HepG2 (cell line): ENCODE measurements at regions not wholly inside any gene's neighbourhood (a gene's known extent, or its start where the extent isn't known, plus 50 kb on each side); places are given as distances from the start of the nearest gene placed in this dataset.

Experiments used
- ATAC-seq: fragments of 200-7000 bp; cut with Tn5 transposase; 3 replicates; pipeline ENCODE4 v1.9.1; 2020; ENCODE audit warnings: mild to moderate bottlenecking, moderate library complexity
- BruUV-seq: library from RNA; stranded (reverse); fragments of 400-500 nt; replicated peaks from 2 replicates; lab custom pipeline; 2021; lab: Mats Ljungman, UMichigan
- CTCF ChIA-PET: fragments of 300-600 bp; formaldehyde crosslinking; extraction: SDS; loops from one replicate; lab custom pipeline; 2021; ENCODE audit warnings: low total read pairs, inconsistent platforms, low intra/inter-chr PET ratio; lab: Yijun Ruan, JAX
- POLR2A ChIA-PET: fragments of 350-600 bp; sonication (Branson Sonifier 250); formaldehyde crosslinking; loops from one replicate; lab custom pipeline; 2020; ENCODE audit warnings: antibody characterized with exemption, inconsistent platforms; lab: Yijun Ruan, JAX
- DNase-seq: peaks from one replicate; pipeline ENCODE4 v3.0.0-alpha.2; 2015; ENCODE audit warnings: low spot score
- FAIRE-seq: peaks from 3 replicates; lab custom pipeline; 2011; peaks lifted over from hg19 to GRCh38; lab: Jason Lieb, UNC
- H2AFZ ChIP-seq: one replicate; pipeline ENCODE4 v1.6.1; 2011; ENCODE audit warnings: low read length, inconsistent platforms
- H3K27ac ChIP-seq: fragments of 300-600 bp; 3 replicates; pipeline ENCODE4 v1.8.0; 2011; ENCODE audit warnings: mixed run types, mild to moderate bottlenecking, mixed read lengths, low read length, inconsistent platforms; ENCODE audit not compliant: insufficient read depth; ENCODE audit errors: extremely low read length
- H3K27me3 ChIP-seq, 2 experiments: fragments of 200-600 bp in 1 of 2; 2 replicates in 1 of 2; 3 replicates in 1 of 2; pipeline versions ENCODE4 v1.6.0 to v1.8.0; 2011; ENCODE audit warnings: low read length in 2 of 2, mild to moderate bottlenecking in 2 of 2, moderate library complexity in 2 of 2, inconsistent platforms in 1 of 2; ENCODE audit not compliant: insufficient read depth in 2 of 2, control insufficient read depth in 1 of 2
- H3K36me3 ChIP-seq, 2 experiments: fragments of 200-600 bp in 1 of 2; replicated peaks in 1 of 2; 2 replicates in 1 of 2; 3 replicates in 1 of 2; pipeline versions ENCODE4 v1.5.1 to v1.8.0; 2011; ENCODE audit warnings: low read length in 2 of 2, inconsistent platforms in 1 of 2; ENCODE audit not compliant: insufficient read depth in 2 of 2, control insufficient read depth in 1 of 2
- H3K4me1 ChIP-seq: 2 replicates; pipeline ENCODE4 v1.5.1; 2012; ENCODE audit warnings: low read length, inconsistent platforms; ENCODE audit not compliant: insufficient read depth
- H3K4me2 ChIP-seq: 2 replicates; pipeline ENCODE4 v1.6.0; 2011; ENCODE audit warnings: low read depth, low read length, inconsistent platforms
- H3K4me3 ChIP-seq, 3 experiments: fragments of 200-600 bp in 1 of 3; sonication (generic), shearing (Covaris generic) in 1 of 3; replicated peaks in 1 of 3; 2 replicates each; pipeline ENCODE4 v1.5.1; 2011 to 2016; ENCODE audit warnings: low read length in 3 of 3, inconsistent platforms in 2 of 3, low read depth in 2 of 3, mild to moderate bottlenecking in 2 of 3, control low read depth in 1 of 3, mixed read lengths in 1 of 3; ENCODE audit not compliant: insufficient read depth in 1 of 3
- H3K79me2 ChIP-seq: one replicate; pipeline ENCODE4 v1.6.1; 2011; ENCODE audit warnings: low read length, inconsistent platforms; ENCODE audit not compliant: insufficient read depth
- H3K9ac ChIP-seq: 2 replicates; pipeline ENCODE4 v1.6.0; 2011; ENCODE audit warnings: mild to moderate bottlenecking, low read depth, low read length, inconsistent platforms; ENCODE audit not compliant: insufficient read depth
- H3K9me3 ChIP-seq: 2 replicates; pipeline ENCODE4 v1.5.1; 2012; ENCODE audit warnings: mild to moderate bottlenecking, low read length
- H4K20me1 ChIP-seq: 2 replicates; pipeline ENCODE4 v1.6.0; 2011; ENCODE audit warnings: inconsistent platforms, mild to moderate bottlenecking, low read length, moderate library complexity; ENCODE audit not compliant: insufficient read depth
- ADNP ChIP-seq: sonication (generic); formaldehyde crosslinking; IDR thresholded peaks from 2 replicates; pipeline ENCODE4 v1.4.0; 2020; ENCODE audit warnings: missing genetic modification reagents
- ELK4 ChIP-seq: sonication (generic); formaldehyde crosslinking; IDR thresholded peaks from 2 replicates; pipeline ENCODE4 v1.9.0; 2021; ENCODE audit warnings: missing genetic modification reagents, borderline replicate concordance
- GMEB1 ChIP-seq: sonication (generic); formaldehyde crosslinking; IDR thresholded peaks from 2 replicates; pipeline ENCODE4 v1.5.1; 2020; ENCODE audit warnings: missing genetic modification reagents, mild to moderate bottlenecking, borderline replicate concordance
- HHEX ChIP-seq: IDR thresholded peaks from 2 replicates; pipeline ENCODE4 v1.6.1; 2016; ENCODE audit warnings: control low read depth
- KLF16 ChIP-seq, 2 experiments: sonication (generic) in 1 of 2; formaldehyde crosslinking in 1 of 2; IDR thresholded peaks; 2 replicates each; pipeline versions ENCODE4 v1.6.1 to v1.8.0; 2016 to 2023; ENCODE audit warnings: missing genetic modification reagents in 2 of 2, missing compliant biosample characterization in 1 of 2
- KLF9 ChIP-seq: IDR thresholded peaks from 2 replicates; pipeline ENCODE4 v1.6.1; 2016; ENCODE audit warnings: low read depth
- NFYB ChIP-seq: sonication (generic); formaldehyde crosslinking; IDR thresholded peaks from 2 replicates; pipeline ENCODE4 v1.4.0; 2020; ENCODE audit warnings: missing genetic modification reagents
- POLR2A ChIP-seq, 2 experiments: IDR thresholded peaks; 2 replicates each; pipeline ENCODE4 v1.6.1; 2011; ENCODE audit warnings: low read depth in 2 of 2, low read length in 2 of 2, mild to moderate bottlenecking in 1 of 2, moderate library complexity in 1 of 2; ENCODE audit not compliant: insufficient read depth in 1 of 2
- TBL1XR1 ChIP-seq: fragments of 150-350 bp; IDR thresholded peaks from 2 replicates; pipeline ENCODE4 v1.6.1; 2014; ENCODE audit warnings: borderline replicate concordance, low read length; ENCODE audit not compliant: partially characterized antibody
- ZBED4 ChIP-seq: sonication (generic); formaldehyde crosslinking; IDR thresholded peaks from 2 replicates; pipeline ENCODE4 v1.4.0; 2020; ENCODE audit warnings: missing genetic modification reagents, borderline replicate concordance
- ZNF18 ChIP-seq: sonication (generic); formaldehyde crosslinking; IDR thresholded peaks from 2 replicates; pipeline ENCODE4 v1.8.0; 2022; ENCODE audit warnings: mild to moderate bottlenecking, missing genetic modification reagents; ENCODE audit not compliant: insufficient replicate concordance
- ZNF280B ChIP-seq: sonication (generic); formaldehyde crosslinking; IDR thresholded peaks from 2 replicates; pipeline ENCODE4 v1.5.0; 2020; ENCODE audit warnings: missing genetic modification reagents, mild to moderate bottlenecking, borderline replicate concordance
- ZNF460 ChIP-seq: sonication (generic); formaldehyde crosslinking; IDR thresholded peaks from 2 replicates; pipeline ENCODE4 v1.5.1; 2020; ENCODE audit warnings: missing genetic modification reagents, mild to moderate bottlenecking, borderline replicate concordance
- WGBS: methylation state at CpG from one replicate; pipeline ENCODE4 v1.1.6; 2017; ENCODE audit warnings: low lambda C conversion rate; 5-methylcytosine and 5-hydroxymethylcytosine counted together
- in situ Hi-C: cut with HindIII; loops from 2 replicates; pipeline ENCODE4 v1.10.0; 2017; ENCODE audit warnings: low pct_unique_long_range_greater_than_20kb; ENCODE audit not compliant: extremely low pct_ligation_motif_present
- intact Hi-C: fragments of 100-400 bp; cut with micrococcal nuclease; formaldehyde crosslinking; loops from one replicate; pipeline ENCODE4 v1.10.0; 2022; ENCODE audit not compliant: unreplicated experiment

- FAIRE-seq (no peak), ATAC-seq (no peak), DNase-seq (no peak)
- no peaks in the 10 kb centered on the region for H3K27me3 ChIP-seq
- H4K20me1 ChIP-seq: no peaks in the 10 kb centered on the region
- in situ Hi-C loops (no loop called here), intact Hi-C loops (no loop called here)
- H3K4me3 ChIP-seq: no peak overlapping the region
- H3K9ac ChIP-seq: no peak overlapping the region
- H3K36me3 ChIP-seq: no peaks in the 10 kb centered on the region
- no peak for TF ChIP-seq HHEX (CRISPR knock-in tag)
- TF ChIP-seq ADNP: no peak
- no peak for TF ChIP-seq POLR2A (IDR thresholded peaks at IDR 0.05; ENCODE audit: insufficient read depth in 1 of 2, low read depth in 2 of 2, low read length in 2 of 2)
- TF ChIP-seq ELK4: no peak
- no peak for TF ChIP-seq ZBED4 (CRISPR knock-in tag)
- TF ChIP-seq ZNF280B (CRISPR knock-in tag): no peak
- TF ChIP-seq TBL1XR1: no peak
- no peak for TF ChIP-seq KLF9 (CRISPR knock-in tag)
- TF ChIP-seq GMEB1 (CRISPR knock-in tag): no peak
- TF ChIP-seq KLF16 (CRISPR knock-in tag; IDR thresholded peaks at IDR 0.05): no peak
- TF ChIP-seq ZNF18 (CRISPR knock-in tag): no peak
- TF ChIP-seq ZNF460 (CRISPR knock-in tag): no peak
- TF ChIP-seq NFYB (CRISPR knock-in tag): no peak
- H2AFZ ChIP-seq: no peak overlapping the region
- CTCF ChIA-PET: no interaction called here
- no peak overlapping the region for H3K4me2 ChIP-seq
- H3K4me1 ChIP-seq: no peaks in the 10 kb centered on the region
- no peaks in the 10 kb centered on the region for H3K79me2 ChIP-seq
- no peak overlapping the region for H3K27ac ChIP-seq
- no TSS peak for BruUV-seq
- POLR2A ChIA-PET: no interaction called here
- WGBS: 0% methylated on average over 4 of the region's 4 CpGs
- peaks cover 87% of the 10 kb centered on the region for H3K9me3 ChIP-seq
Measured at GRCh38 chr5:12902611-12903010, 998.4 kb upstream of the CTNND2 start.
